ENCODE measurements at regions not wholly inside any gene's neighbourhood (a gene's known extent, or its start where the extent isn't known, plus 50 kb on each side); places are given as distances from the start of the nearest gene placed in this dataset.

GRCh38 chr6:40907198-40907701 is 131.8 kb downstream of the UNC5CL start (continued):
- no peak for TF ChIP-seq ELK1 (IDR thresholded peaks at IDR 0.05; ENCODE audit: low read depth, low read length)
- peak; percentile 71; the same call in 1 of the 2 replicates for TF ChIP-seq GATA3 (IDR thresholded peaks at IDR 0.05; ENCODE audit: borderline replicate concordance)
- TF ChIP-seq FOSL2 (IDR thresholded peaks at IDR 0.05): no peak
- TF ChIP-seq FOSL2 (CRISPR knock-in tag; IDR thresholded peaks at IDR 0.05): peak; percentile 48
- no peak for TF ChIP-seq POLR2A (IDR thresholded peaks at IDR 0.05; ENCODE audit: low read length)
- TF ChIP-seq KDM1A (IDR thresholded peaks at IDR 0.05; ENCODE audit: low read depth): no peak
- no peak for TF ChIP-seq HES2 (IDR thresholded peaks at IDR 0.05)
- no peak for TF ChIP-seq NR3C1 (IDR thresholded peaks at IDR 0.05)
- peak; percentile 56; the same call in 1 of the 2 replicates for TF ChIP-seq E2F6 (IDR thresholded peaks at IDR 0.05; ENCODE audit: borderline replicate concordance, low read depth)
- no peak for TF ChIP-seq MYC (IDR thresholded peaks at IDR 0.05; ENCODE audit: borderline replicate concordance, low read length)
- no peak for TF ChIP-seq PHF8 (IDR thresholded peaks at IDR 0.05; ENCODE audit: borderline replicate concordance, low read depth)
- TF ChIP-seq ZC3H11A (IDR thresholded peaks at IDR 0.05): no peak
- no peak for TF ChIP-seq EHF (CRISPR knock-in tag; IDR thresholded peaks at IDR 0.05)
- no peak for TF ChIP-seq USF2 (IDR thresholded peaks at IDR 0.05)
- TF ChIP-seq BCL3 (IDR thresholded peaks at IDR 0.05): no peak
- no peak for TF ChIP-seq SREBF2 (IDR thresholded peaks at IDR 0.05)
- no peak for TF ChIP-seq JUNB (IDR thresholded peaks at IDR 0.05)
- peak; percentile 51; the same call in 1 of the 2 replicates for TF ChIP-seq HOXB13 (CRISPR knock-in tag; IDR thresholded peaks at IDR 0.05; ENCODE audit: low read depth)
- no peak for TF ChIP-seq TP53 (CRISPR knock-in tag; IDR thresholded peaks at IDR 0.05)
- TF ChIP-seq MAFK (IDR thresholded peaks at IDR 0.05; ENCODE audit: partially characterized antibody): peak; percentile 77
- TF ChIP-seq CHD2 (IDR thresholded peaks at IDR 0.05; ENCODE audit: low read length, partially characterized antibody): no peak
- TF ChIP-seq NFE2L2 (conservative IDR thresholded peaks at IDR 0.05; ENCODE audit: low read length): no peak
- no peak for TF ChIP-seq CEBPB (IDR thresholded peaks at IDR 0.05)
- no peak for TF ChIP-seq RCOR1 (IDR thresholded peaks at IDR 0.05; ENCODE audit: low read depth, low read length)
- no peak for TF ChIP-seq RFX5 (IDR thresholded peaks at IDR 0.05)
- TF ChIP-seq ESRRA (IDR thresholded peaks at IDR 0.05; ENCODE audit: borderline replicate concordance, low read length): no peak
- TF ChIP-seq CBX2 (IDR thresholded peaks at IDR 0.05; ENCODE audit: borderline replicate concordance, low read depth): no peak
- no peak for TF ChIP-seq HDAC2 (IDR thresholded peaks at IDR 0.05)
- TF ChIP-seq CHD4 (IDR thresholded peaks at IDR 0.05; ENCODE audit: borderline replicate concordance): no peak
- no peak for TF ChIP-seq HMGXB4 (CRISPR knock-in tag; IDR thresholded peaks at IDR 0.05; ENCODE audit: borderline replicate concordance)
- peak; percentile 57; the same call in 1 of the 2 replicates for TF ChIP-seq ZNF302 (CRISPR knock-in tag; IDR thresholded peaks at IDR 0.05)
